ENCODE measurements at regions not wholly inside any gene's neighbourhood (a gene's known extent, or its start where the extent isn't known, plus 50 kb on each side); places are given as distances from the start of the nearest gene placed in this dataset.

DNA sequence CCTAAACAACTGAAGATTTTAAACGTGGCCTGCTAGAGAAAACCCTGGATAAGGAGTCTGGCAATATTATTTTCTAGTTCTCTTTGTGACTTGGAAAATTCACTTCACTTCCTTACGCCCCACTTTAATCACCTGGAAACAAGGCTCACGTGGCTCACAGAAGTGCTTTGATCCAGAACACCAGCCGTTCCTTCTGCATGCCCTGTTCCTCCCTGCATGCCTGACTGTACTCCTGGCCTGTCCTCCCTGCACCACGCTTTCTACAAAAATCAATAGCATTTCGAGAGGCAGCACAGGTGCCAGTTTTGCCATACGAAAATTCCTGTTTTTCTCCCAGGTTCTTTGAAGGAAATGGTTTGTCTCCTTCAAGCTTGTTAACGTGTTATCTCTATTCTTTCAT is 474.2 kb upstream of the RGMA start:
- TF ChIP-seq, protein P1, sequence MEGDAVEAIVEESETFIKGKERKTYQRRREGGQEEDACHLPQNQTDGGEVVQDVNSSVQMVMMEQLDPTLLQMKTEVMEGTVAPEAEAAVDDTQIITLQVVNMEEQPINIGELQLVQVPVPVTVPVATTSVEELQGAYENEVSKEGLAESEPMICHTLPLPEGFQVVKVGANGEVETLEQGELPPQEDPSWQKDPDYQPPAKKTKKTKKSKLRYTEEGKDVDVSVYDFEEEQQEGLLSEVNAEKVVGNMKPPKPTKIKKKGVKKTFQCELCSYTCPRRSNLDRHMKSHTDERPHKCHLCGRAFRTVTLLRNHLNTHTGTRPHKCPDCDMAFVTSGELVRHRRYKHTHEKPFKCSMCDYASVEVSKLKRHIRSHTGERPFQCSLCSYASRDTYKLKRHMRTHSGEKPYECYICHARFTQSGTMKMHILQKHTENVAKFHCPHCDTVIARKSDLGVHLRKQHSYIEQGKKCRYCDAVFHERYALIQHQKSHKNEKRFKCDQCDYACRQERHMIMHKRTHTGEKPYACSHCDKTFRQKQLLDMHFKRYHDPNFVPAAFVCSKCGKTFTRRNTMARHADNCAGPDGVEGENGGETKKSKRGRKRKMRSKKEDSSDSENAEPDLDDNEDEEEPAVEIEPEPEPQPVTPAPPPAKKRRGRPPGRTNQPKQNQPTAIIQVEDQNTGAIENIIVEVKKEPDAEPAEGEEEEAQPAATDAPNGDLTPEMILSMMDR (IDR thresholded peaks at IDR 0.05): no peak
- no peak for TF ChIP-seq POLR2AphosphoS5 (IDR thresholded peaks at IDR 0.05)
